HT1080 (cell line): ENCODE measurements at regions not wholly inside any gene's neighbourhood (a gene's known extent, or its start where the extent isn't known, plus 50 kb on each side); places are given as distances from the start of the nearest gene placed in this dataset.

Experiments
- DNase-seq: peaks from one replicate; pipeline ENCODE4 v3.0.0-alpha.2; 2015; ENCODE audit warnings: low read depth

DNA sequence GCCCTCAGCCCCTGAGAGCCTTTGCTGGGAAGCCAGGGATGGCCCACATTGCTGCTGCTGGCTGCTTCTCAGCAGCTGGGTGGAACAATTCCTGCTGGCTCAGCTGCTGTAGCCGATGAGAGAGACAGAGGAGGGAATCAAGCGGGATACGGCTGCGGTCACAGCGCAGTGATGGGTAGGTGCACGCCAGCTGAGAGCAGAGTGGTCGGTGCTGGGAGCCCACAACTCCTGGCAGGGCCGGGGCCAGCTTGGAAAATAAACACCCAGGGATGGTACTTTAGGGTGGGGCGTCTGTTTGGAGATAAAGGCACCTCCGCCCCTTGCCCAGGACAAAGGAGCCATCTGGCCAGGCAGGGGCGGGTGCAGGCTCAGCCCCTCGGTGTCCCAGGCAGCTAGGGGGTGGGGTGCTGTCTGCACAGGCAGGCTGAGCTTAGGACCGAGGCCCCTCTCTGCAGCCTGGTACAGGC, 480.5 kb downstream of the MIAT start:
- DNase-seq, result no peak

DNA sequence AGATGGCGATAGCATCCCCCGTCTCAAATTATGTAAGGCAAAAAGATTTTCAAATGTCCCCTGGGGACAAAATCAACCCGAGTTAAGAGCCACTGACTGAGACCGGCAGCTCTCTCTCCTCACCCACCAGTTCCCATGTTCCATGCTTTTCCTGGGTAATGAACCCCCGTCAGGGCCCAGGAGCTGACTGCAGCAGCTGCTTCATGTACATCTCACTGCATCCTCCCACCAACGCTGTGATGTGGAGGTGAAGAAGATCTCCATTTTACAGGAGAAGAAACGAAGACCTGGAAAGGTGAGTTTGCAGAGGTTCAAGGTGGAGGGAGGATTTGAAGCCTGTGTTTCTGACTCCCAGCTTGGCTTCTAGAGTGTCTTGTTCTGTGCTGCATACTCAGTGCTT, 481.1 kb downstream of the MIAT start:
- no peak for DNase-seq

DNA sequence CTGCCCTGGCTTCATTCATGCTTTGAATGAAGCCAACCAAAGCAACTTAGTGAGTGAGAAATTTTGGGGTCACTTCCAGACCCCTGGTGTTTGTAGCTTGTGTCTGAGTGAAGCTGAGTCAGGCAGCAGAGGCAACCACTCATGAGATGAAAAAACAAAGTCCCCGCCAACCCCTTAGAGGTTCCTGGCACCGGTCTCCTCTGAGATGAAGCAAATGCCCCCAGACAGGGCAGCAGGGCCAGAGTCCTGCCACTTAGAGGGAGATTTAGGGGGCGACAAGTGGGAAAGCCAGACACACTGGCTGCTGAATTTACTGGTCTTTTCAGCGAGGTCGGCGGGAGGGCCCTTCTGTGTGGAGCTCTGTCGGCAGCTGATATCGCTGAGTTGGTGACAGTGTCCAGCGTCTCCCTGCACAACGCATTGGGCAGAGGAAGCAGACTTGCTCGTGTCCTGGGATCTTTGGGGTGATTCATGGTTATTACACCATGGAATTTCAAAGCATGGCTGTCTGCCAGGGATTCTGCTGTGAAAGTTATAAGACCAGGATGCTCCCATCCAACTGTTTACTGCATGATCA, 482.6 kb downstream of the MIAT start:
- peak; percentile 84 for DNase-seq

DNA sequence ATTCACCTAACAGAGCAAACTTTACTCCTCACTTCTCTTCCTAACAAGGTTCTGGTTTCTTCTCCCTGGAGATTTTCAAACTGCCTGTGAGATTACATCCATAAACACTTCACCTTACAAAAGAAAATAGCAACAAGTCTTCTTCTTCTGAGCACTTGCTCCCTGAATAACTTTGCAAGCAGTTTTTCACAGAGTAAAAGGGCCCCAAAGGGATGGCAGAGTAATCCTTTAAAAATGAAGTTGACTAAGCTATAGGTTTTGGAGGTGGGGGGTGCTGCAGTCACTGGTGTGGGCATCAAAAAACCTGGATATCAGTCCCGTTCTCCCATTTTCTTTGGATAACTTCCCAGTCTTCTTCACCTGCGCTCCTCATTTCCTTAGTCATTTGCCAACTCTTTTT, 484.9 kb downstream of the MIAT start:
- DNase-seq, result no peak

DNA sequence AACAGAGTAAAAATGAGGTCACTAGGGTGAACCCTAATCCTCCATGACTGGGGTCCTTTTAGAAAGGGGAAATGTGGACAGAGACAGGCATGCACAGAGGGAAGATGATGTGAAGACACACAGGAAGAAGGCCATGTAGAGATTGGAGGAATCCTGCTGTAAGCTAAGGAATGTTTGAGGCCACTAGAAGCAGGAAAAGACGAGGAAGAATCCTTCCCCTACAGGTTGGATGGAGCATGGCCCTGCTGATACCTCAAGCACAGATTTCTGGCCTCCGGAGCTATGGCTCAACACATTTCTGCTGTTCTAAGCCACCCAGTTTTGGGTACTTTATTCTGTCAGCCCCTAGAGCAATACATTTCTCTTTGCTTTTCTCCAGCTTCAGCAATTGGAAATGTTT, 486.9 kb downstream of the MIAT start:
- DNase-seq, result no peak

DNA sequence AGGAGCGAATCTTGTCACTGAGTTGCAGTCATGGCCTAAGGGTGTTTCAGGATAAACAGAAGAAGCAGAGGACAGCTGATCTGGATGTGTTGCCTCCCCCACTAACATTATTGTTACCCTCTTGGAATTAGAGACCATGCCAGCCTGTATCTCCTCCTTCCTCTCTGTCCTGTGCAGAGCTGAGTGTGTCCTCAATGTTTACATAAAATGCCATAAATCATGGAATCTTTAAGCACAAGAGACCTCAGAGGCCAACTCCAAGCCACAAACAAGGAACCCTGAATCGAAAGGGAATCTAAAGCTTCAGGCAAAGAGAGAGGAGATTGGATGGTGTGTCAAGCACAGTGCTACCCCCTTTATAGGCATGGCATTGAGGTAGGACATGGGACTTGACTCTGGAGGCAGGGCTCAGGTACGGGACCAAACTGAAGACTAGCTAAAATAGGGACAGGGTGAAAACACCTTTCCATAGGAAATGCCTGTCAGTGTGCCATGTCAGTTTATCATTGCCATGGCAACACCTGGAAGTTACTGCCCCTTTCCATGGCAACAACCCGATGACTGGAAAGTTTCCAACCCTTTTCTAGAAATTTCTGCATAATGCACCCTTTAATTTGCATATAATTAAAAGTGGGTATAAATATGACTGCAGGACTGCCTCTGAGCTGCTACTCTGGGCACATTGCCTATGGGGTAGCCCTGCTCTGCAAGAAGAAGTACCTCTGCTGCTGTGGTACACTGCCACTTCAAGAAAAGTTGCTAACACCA, 489.7 kb downstream of the MIAT start:
- DNase-seq, result no peak

DNA sequence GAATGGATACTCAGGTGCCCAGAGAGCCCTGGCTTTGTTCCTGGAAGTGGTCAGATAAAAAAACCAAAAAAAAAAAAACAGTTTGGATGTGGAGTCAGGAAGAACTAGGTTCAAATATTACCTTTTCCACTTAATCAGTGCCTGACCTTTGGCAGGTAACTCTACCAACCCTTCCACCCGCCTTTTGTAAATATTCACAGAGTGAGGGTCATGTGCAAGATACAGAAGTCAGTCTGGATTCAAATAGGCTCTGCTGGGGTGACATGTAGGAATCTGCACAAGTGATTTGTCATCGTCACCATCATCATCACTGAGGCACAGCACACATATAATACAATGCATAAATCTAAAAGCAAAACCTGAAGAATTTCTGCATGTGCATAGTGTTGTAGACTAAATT, 490.7 kb downstream of the MIAT start:
- DNase-seq, result no peak

DNA sequence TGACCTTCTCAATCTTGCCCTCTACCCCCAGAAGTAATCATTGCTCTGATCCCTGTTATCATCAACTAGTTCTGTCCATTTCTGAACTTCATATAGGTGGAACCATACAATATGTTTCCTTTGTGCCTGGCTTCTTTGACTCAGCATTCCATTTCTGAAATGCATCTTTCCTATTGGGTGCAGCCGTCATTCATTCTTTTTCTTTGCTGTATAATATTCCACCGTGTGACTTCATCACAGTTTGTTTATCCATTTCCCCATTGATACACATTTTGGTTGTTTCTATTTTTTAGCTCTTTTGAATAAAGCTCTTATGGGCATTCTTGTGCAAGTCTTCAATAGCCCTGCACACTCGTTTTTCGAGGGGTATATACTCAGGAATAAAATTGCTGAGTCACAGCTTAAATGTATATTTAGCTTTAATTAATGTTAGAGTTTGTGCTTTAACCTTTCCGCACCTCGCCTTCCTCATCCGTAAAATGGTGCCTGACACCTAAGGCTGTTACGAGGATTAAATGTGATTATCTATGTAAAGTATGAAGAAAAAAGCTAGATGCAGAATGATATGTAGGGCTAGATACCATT, 491.6 kb downstream of the MIAT start:
- no peak for DNase-seq

DNA sequence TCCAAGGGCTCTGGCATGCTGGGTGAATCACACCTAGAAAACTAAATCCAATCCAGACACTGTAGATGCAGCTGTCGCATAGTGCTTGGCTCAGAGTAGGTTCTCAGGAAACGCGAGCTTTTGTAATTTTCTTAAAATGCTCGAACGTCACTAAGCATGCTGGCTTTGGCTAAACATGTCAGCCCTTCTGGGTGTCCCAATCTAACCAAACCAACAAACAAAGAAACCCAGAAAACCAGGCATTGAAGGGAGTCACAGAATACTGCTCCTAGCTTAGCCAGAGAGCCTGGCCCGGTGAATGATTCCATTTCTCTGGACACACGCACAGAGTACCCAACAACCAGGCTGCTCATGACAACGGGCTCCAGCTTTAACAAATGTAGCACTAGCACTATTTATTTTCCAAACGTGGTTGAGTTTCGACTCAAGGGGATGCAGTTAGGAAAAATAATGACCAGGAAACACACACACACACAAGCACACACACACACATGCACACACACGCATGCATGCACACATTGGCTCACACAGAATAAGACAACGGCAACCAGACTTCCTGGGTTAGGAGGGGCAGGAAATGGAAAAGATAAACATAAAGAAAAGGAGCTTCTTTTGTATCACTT, 492.6 kb downstream of the MIAT start:
- no peak for DNase-seq

DNA sequence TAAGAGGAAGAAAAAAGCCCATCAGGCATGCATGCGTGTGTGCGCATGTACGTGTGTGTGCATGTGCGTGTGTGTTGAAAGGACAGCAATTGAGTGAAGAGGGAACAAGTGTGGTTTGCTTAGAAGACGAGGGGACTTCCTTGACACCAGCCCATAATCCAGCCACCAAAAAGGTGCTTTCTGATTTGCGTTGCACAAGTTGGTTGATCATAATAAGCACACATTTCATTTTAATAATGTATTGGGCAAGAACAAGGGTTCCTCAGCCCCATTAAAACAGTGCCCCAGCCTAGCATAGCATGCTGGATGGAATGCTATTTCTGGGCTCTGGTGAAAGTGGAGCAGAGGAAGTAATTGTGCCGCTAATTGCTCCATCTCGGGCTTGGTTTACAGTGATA, 493.2 kb downstream of the MIAT start:
- DNase-seq, result no peak

DNA sequence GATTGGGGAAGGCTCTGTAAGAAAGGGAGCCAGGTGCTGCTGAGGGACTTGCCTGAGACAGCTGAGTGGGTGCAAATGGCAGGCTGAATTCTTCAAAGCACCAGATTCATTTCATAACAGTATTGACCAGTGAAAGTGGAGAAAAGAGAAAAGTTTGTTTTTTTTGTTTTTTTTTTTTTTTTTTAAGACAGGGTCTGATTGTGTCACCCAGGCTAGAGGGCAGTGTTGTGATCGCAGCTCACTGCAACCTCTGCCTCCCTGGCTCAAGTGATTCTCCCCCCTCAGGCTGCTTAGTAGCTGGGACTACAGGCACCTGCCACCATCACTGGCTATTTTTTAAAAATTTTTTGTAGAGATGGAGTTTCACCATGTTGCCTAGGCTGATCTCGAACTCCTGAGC, 494.0 kb downstream of the MIAT start:
- DNase-seq, result no peak

DNA sequence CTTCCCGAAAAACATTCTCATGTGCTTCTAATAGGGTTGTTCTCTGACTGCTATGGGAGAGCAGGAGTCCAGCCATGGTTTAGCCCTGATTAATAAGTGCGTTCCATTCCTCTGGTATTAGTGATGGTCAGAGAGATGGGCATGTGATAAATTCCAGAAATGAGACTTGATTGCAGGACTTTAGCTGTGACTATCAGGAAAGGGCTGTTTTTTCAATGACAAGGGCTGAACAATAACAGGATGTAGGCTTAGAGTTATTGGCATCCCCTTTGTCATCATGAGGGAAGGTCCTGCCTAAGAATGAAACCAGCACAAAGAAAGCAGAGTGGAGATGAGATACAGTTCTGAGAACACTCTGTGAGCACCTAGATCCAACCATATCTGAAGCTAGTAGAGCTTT, 494.6 kb downstream of the MIAT start:
- DNase-seq, result no peak

DNA sequence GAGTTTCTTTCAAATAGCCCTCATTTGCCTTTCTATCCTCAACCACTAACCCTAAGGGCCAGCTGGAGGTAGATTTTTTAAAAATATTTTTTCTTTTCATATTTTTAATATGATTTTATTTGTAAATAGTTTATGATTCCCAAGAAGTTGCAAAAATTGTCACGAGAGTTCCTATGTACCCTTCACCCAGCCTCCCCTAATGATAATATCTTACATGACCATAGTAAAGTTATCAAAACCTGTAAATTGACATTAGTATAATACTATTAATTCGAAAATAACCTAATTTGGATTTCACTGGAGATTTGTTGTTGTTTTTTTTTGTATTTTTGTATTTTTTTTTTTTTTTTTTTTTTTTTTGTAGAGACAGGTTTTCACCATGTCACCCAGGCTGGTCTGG, 495.5 kb downstream of the MIAT start:
- no peak for DNase-seq

DNA sequence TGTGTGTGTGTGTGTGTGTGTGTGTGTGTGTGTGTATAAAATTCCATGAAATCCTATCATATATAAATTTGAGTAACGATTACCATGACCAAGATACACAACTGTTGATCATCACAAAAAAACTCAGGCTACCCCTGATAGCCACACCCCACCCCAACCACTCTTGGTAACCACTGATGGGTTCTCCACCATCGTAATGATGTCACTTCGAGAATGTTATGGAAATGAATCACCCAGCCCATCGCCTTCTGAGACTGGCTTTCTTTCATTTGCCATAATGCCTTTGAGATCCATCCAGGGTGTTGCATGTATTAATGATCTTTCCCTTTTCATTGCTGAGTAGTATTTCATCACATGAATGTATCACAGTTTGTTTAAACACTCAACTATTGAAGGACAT, 496.0 kb downstream of the MIAT start:
- DNase-seq, result peak; percentile 29

DNA sequence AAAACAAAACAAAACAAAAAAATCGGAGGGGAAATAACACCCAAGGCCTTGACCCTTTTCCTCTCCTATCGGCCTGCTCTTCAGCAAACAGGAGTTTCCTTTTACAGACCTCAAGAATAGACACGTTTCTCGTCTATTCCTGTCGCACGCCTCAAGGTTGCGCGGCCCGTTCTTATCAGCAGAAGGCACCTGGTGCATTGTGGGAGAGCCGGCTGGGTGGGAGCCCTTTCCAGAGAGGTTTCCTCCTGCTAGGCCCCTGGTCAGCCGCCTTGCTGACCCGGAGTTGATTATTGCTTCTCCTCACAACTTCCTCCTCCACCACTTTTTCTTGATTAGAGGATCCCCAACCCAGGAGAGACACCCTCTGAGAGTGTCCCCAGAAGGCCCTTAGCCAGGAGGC, 497.3 kb downstream of the MIAT start:
- DNase-seq, result no peak

DNA sequence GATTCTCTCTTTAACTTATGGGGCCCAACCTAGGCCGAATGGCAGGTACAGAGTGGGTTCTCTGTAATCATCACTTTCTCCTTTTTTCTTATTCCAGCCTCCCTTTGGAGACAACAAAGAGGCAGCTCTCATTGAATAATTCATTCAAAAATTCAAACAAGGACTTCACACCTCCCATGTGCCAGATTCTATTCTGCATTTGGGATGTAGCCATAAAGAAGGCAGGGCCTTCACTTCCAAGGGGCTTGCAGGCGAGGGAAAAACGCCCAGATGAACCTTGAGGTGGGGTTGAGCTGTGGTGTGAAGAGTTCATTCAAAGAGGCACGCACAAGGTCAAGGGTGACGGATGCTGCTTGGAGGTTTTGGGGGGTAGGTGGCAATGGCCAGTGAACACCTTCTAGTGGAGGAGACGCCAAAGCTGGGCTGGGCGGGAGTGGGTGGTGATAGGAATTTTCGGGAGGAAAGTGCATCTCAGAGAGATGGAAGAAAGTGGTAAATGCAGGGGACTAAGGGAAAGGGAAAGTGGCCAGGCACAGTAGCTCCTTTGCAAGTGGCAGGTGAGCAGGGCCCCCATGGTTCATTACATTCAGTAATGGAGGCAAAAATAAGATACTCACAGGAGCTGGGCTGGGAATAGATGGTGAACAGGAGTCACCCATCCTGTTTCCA, 499.6 kb downstream of the MIAT start:
- no peak for DNase-seq

DNA sequence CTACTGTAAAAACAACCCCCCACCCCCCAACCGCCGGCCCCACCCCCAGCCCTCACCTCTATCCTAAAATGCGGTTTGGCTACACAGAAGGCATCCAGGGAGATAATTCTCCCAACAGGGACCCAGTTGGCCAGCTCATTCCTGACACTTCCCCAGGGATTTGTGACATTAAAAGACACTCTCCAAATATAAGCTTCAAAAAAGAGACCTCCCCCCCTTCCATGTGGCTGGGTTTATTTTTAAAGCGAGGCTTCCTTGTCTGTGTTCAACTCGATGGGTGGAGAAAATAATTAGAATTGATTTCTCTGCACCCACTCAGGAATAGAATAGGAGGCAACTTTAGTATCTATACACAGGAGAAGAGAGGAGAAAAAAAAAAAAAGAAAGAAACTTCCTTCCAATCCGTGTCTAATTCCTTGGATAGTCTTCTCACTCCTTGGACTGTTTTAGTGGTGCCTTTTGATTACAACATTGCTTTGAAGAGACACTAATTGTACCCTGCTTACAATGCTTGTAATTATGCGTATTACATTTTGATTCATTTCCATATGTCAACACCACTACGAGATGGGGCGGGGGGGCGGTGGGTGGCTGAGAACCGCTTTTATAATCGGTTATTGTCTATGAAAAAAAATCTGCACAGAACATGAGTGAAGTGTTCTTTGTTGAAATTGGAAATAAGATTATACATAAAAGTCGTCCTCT, 500.4 kb downstream of the MIAT start:
- no peak for DNase-seq

DNA sequence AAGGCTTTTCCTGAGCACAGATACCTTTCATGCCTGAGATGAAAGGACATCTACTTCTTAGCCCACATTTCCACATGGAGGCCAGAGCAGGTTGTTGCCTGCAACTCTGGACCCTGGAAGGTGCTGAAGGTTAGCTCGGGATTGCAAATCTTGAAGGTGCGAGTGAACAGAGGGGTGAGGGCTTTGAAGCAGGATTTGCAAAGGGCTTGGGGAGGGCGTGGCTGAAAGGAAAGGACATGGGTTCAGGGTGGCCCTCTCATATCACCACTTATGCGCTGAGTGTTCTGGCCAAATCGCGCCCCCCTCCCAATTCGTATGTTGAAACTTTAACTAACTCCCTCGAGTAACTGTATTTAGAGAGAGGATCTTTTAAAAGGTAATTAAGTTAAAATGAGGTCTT, 501.6 kb downstream of the MIAT start:
- DNase-seq, result no peak

DNA sequence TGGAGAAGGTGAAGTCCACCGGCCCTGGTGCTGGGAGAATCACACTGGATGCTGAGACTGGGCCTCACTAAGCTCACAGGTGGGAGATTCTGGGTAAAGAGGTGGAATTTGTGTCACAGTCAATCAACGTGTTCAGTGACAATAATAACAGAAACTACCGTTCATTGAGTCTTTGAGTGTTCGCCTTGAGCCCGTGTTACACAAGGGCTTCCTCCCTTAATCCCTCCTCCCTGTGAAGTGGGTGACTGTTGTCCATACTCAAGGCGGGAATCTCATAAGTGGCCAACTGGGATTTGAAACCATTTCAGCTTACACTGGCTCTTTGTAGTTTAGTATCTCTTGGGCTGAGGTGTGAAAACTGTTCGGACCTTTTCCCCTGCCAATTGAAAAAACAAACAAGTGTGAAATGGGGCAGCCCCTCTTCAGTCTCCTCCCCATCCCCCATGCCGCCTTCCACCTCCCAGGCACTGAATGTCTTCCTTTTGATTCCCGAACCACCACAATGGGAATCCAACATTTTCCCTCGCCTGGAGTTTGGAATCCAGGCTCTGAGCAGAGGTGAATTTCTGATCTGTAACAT, 502.4 kb downstream of the MIAT start:
- no peak for DNase-seq

DNA sequence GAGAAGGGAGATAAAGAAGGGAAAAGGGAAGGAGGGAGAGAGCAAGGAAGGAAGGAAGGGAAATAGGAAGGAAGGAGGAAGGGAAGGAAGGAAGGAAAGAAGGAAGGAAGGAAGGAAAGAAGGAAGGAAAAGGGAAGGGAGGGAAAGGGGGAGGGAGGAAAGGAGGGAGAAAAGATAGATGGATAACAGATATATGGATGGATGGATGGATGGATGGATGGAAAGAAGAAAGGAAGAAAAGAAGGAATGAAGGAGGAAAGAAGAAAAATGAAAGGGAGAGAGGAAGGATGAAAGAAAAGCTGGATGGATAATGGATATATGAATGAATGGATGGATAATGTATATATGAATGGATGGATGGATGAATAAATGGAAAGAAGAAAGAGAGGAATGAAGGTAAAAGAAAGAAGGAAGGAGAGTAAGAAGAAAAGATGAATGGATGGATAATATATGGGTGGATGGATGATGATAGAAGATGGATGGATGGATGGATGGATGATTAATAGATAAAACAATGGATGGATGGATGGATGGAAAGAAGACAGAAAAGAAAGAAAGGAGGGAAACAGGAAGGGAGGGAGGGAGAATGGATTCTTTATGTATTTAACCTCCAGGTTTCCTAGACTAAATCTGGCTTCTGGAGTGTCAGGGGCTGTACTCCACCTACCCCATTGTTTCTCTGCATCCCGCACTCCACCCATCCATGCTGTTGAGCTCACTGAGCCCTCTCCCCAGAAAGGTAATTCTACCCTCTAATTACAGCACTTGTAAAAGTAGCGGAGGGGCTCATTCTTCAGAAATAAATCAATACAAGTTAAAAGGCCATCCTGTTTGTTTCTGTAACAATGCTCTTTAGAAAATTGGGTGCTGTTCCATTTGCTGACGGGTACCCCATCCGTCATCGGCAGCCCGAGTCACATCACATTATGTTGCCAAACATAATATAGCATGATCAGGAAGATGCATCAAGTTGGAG, 506.1 kb downstream of the MIAT start:
- DNase-seq, result no peak
